ENCODE measurements at regions not wholly inside any gene's neighbourhood (a gene's known extent, or its start where the extent isn't known, plus 50 kb on each side); places are given as distances from the start of the nearest gene placed in this dataset.

DNA sequence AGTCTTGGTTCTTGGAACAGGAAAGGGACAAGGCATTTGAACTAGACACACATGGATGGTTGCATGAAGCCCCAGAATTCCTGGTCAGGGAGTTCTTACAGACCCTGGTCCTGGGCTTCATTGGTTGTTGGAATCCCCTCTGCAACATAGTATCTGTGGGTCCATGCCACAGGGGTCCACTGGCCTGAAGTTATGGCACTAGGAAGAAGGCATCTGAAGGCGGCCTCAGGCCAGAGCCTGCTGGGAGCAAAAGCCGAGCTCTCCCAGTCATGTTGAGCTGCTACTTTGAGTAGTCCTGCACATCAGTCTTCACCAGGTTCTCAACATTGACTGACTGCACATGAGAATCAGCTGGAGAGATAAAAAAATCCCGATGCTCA lies 71.1 kb upstream of the PITX1 start:
- ChIA-PET CTCF (no interaction called here), POLR2A (ENCODE audit: low non-redundant PET) (no interaction called here)
- no peaks in the 10 kb centered on the region for H3K36me3 ChIP-seq (ENCODE audit: insufficient read depth, low read length, poor library complexity, severe bottlenecking)
- no peaks in the 10 kb centered on the region for H3K27me3 ChIP-seq (replicated peaks; ENCODE audit: insufficient read depth, low read depth, low read length, poor library complexity)
- H3K4me3 ChIP-seq (ENCODE audit: low read depth, low read length, poor library complexity, severe bottlenecking): no peak overlapping the region
- intact Hi-C loops (cut with micrococcal nuclease; ENCODE audit: unreplicated experiment): no loop called here
- no peak overlapping the region for H3K27ac ChIP-seq (ENCODE audit: low read depth, low read length, poor library complexity, severe bottlenecking)
- H3K4me1 ChIP-seq (ENCODE audit: insufficient read depth, low read length, poor library complexity, severe bottlenecking): no peaks in the 10 kb centered on the region
- no TSS peak for BruUV-seq (replicated peaks)
- TF ChIP-seq, protein P1, sequence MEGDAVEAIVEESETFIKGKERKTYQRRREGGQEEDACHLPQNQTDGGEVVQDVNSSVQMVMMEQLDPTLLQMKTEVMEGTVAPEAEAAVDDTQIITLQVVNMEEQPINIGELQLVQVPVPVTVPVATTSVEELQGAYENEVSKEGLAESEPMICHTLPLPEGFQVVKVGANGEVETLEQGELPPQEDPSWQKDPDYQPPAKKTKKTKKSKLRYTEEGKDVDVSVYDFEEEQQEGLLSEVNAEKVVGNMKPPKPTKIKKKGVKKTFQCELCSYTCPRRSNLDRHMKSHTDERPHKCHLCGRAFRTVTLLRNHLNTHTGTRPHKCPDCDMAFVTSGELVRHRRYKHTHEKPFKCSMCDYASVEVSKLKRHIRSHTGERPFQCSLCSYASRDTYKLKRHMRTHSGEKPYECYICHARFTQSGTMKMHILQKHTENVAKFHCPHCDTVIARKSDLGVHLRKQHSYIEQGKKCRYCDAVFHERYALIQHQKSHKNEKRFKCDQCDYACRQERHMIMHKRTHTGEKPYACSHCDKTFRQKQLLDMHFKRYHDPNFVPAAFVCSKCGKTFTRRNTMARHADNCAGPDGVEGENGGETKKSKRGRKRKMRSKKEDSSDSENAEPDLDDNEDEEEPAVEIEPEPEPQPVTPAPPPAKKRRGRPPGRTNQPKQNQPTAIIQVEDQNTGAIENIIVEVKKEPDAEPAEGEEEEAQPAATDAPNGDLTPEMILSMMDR (conservative IDR thresholded peaks at IDR 0.05; ENCODE audit: low read depth, low read length): no peak
- TF ChIP-seq EZH2 (IDR thresholded peaks at IDR 0.05; ENCODE audit: borderline replicate concordance, low read depth, low read length, poor library complexity, severe bottlenecking): no peak
- DNase-seq (ENCODE audit: low spot score): no peak
- no peaks in the 10 kb centered on the region for H3K9me3 ChIP-seq (ENCODE audit: low read depth, low read length, poor library complexity, severe bottlenecking)

DNA sequence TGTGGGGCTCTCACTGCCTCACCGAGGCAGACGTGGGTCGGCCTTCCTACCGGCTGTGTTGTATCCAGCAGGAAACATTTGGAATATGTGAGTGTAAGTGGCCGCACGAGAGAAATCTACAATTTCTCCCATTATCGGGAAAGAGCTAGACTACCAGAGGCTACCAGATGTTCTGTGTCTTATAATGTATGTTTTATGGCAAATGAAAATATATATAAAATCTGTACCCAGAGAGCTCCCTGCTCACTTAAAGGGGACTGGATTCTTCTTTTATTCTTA lies 69.5 kb upstream of the PITX1 start:
- TF ChIP-seq, protein P1 (conservative IDR thresholded peaks at IDR 0.05; ENCODE audit: low read depth, low read length): no peak
- TF ChIP-seq EZH2 (IDR thresholded peaks at IDR 0.05; ENCODE audit: borderline replicate concordance, low read depth, low read length, poor library complexity, severe bottlenecking): no peak
- H3K36me3 ChIP-seq (ENCODE audit: insufficient read depth, low read length, poor library complexity, severe bottlenecking): no peaks in the 10 kb centered on the region
- ChIA-PET CTCF (no interaction called here), POLR2A (ENCODE audit: low non-redundant PET) (no interaction called here)
- H3K27ac ChIP-seq (ENCODE audit: low read depth, low read length, poor library complexity, severe bottlenecking): no peak overlapping the region
- H3K4me1 ChIP-seq (ENCODE audit: insufficient read depth, low read length, poor library complexity, severe bottlenecking): no peaks in the 10 kb centered on the region
- H3K4me3 ChIP-seq (ENCODE audit: low read depth, low read length, poor library complexity, severe bottlenecking): no peak overlapping the region
- no peaks in the 10 kb centered on the region for H3K9me3 ChIP-seq (ENCODE audit: low read depth, low read length, poor library complexity, severe bottlenecking)
- intact Hi-C loops (cut with micrococcal nuclease; ENCODE audit: unreplicated experiment): no loop called here
- no peaks in the 10 kb centered on the region for H3K27me3 ChIP-seq (replicated peaks; ENCODE audit: insufficient read depth, low read depth, low read length, poor library complexity)
- no peak for DNase-seq (ENCODE audit: low spot score)
- no TSS peak for BruUV-seq (replicated peaks)

DNA sequence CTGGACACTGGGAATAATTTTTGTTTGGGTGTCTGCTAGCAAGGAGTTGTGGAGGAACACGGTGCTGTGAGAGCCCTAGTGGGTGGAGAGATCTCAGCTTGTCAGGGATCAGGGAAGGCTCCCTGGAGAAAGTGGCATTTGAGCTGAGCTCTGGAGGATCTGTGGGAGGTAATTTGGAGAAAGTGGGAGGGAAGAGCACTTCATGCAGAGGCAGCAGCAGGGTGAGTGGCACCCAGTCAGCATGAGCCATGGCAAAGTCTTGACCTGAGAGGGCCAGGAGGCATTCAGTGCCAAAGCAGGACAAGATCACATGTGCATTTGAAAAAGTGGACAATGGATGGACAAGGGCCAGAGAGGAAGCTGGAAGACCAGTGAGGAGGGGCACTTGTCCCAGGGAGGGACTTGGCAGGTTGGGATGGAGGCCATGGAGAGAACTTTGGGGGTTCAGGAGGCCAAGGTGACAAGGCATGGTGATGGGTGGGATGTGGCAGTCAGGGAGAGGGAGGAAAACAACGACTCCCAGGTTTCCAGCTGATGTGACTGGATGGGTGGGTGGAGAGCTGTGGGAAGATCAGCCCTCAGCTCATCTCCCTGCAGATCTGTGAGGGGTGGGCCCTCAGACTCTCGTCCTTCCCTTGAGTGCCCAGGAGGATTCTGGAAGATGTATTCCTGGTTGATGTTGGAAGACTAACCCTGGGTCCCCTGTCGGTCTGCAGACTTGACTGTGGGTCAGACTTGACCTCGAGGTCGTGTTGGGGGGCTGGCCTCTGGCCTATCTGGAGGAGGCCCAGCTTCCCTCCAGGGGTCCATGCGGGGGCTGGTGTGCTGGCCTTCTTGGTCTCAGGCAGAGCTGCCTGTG lies 68.9 kb upstream of the PITX1 start:
- H3K36me3 ChIP-seq (ENCODE audit: insufficient read depth, low read length, poor library complexity, severe bottlenecking): no peaks in the 10 kb centered on the region
- no peak overlapping the region for H3K27ac ChIP-seq (ENCODE audit: low read depth, low read length, poor library complexity, severe bottlenecking)
- H3K27me3 ChIP-seq (replicated peaks; ENCODE audit: insufficient read depth, low read depth, low read length, poor library complexity): no peaks in the 10 kb centered on the region
- intact Hi-C loops (cut with micrococcal nuclease; ENCODE audit: unreplicated experiment): no loop called here
- no peak overlapping the region for H3K4me3 ChIP-seq (ENCODE audit: low read depth, low read length, poor library complexity, severe bottlenecking)
- TF ChIP-seq EZH2 (IDR thresholded peaks at IDR 0.05; ENCODE audit: borderline replicate concordance, low read depth, low read length, poor library complexity, severe bottlenecking): no peak
- TF ChIP-seq, protein P1 (conservative IDR thresholded peaks at IDR 0.05; ENCODE audit: low read depth, low read length): no peak
- no peak for DNase-seq (ENCODE audit: low spot score)
- CTCF ChIA-PET: no interaction called here
- H3K4me1 ChIP-seq (ENCODE audit: insufficient read depth, low read length, poor library complexity, severe bottlenecking): no peaks in the 10 kb centered on the region
- BruUV-seq (replicated peaks): no TSS peak
- no peaks in the 10 kb centered on the region for H3K9me3 ChIP-seq (ENCODE audit: low read depth, low read length, poor library complexity, severe bottlenecking)
- POLR2A ChIA-PET (ENCODE audit: low non-redundant PET): no interaction called here
